GM12873 (cell line): ENCODE measurements at regions not wholly inside any gene's neighbourhood (a gene's known extent, or its start where the extent isn't known, plus 50 kb on each side); places are given as distances from the start of the nearest gene placed in this dataset.

Source experiments
- TF ChIP-seq, protein P1 (sequence below): IDR thresholded peaks from 2 replicates; pipeline ENCODE4 v1.5.1; 2012; ENCODE audit warnings: low read depth, mild to moderate bottlenecking, moderate library complexity, low read length, control low read depth; ENCODE audit not compliant: insufficient read depth; ENCODE audit errors: missing control alignments

DNA sequence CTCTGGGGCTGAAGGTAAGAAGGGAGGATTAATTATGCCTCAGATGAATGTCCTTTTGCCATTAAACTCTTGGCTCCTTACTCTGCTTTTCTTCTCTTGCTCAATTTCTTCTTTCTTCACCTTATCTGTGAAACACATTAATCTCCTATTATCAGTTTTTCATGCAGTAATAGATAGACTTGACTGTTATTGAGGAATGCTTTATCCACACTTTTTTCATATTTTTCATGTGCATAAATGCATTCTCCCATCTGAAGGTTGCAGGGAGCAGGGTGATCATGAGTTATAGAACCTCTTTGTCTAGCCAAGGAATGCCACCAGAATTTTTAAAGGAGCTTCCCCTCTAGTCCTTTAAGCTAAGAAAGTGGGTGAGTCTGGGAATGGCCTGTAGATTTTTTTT, 66.4 kb upstream of the CD180 start:
- TF ChIP-seq, protein P1, sequence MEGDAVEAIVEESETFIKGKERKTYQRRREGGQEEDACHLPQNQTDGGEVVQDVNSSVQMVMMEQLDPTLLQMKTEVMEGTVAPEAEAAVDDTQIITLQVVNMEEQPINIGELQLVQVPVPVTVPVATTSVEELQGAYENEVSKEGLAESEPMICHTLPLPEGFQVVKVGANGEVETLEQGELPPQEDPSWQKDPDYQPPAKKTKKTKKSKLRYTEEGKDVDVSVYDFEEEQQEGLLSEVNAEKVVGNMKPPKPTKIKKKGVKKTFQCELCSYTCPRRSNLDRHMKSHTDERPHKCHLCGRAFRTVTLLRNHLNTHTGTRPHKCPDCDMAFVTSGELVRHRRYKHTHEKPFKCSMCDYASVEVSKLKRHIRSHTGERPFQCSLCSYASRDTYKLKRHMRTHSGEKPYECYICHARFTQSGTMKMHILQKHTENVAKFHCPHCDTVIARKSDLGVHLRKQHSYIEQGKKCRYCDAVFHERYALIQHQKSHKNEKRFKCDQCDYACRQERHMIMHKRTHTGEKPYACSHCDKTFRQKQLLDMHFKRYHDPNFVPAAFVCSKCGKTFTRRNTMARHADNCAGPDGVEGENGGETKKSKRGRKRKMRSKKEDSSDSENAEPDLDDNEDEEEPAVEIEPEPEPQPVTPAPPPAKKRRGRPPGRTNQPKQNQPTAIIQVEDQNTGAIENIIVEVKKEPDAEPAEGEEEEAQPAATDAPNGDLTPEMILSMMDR: no peak

DNA sequence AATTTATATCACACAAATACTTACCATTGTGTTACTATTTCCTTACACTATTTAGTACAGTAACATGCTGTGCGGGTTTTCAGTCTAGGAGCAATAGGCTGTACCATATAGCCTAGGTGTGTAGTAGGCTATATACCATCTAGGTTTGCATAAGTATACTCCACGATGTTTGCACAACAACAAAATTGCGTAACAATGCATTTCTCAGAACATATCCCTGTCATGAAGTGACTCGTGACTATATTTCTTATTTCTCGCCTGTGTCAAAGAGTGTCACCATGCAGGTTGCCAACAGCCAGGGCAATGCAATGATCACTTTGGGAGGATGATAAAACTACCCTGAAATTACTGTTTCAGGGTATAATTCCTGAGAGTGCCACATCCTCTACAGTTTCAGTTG, 65.6 kb upstream of the CD180 start:
- TF ChIP-seq, protein P1: no peak

DNA sequence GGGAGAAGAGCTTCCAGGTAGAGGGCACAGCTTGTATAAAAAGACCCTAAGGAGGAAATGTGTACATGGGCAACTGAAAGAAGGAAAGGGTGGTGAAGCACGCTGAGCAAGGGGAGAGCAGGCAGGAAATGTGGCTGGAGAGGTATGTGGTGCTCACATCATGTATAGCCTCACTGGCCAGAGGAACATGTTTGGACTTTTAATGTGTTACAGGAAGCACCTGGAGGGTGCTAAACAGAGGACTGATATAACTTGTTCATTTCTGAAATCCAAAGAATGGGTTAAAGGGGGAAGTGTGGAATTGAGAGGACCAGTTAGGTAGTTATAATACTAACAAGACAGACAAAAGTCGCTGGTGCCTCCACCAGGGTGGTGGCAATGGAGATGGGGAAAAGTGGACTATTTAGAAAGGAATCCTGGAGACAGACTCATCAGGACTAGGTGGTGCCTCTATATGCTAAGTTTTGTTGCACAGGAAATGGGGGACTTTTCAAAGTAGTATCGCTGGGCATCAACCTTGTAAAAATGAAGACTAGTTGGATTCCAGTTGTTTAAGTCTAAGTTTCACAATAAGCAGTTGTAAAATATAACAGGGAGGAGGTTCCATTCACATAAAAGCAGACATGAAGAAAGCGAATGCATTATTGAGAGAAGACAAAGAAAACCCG, 63.1 kb upstream of the CD180 start:
- TF ChIP-seq, protein P1: no peak

DNA sequence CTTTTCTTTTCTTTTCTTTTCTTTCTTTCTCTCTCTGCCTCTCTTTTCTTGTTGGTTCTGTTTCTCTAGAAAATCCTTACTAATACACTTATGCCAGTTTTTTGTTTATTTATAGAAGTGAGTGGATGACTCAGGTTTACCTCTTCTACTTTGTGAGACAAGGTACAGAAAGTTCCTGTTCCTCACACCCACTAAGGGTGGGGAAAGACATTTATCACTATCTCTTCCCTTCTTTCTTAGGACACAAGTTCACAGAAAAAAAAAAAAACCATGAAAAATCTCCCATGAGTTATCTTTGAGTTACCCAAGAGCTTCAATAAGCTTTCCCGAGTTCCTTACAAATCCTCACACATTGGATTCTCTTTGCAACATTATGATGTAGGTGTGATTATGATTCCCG, 60.9 kb upstream of the CD180 start:
- TF ChIP-seq, protein P1: no peak

DNA sequence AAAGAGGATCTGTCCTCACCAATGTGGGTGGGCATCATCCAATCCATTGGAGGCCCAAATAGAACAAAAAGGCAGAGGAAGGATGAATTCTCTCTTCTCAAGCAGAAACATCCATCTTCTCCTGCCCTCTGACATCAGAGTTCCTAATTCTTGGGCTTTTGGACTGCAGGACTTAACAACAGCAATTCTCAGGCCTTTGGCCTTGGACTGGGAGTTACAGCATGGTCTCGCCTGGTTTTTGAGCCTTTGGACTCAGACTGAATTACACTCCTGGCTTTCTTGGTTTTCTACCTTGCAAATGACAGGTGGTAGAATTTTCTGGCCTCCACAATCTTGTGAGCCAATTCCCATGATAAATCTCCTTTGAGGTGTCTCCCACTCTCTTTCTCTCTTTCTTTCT, 60.5 kb upstream of the CD180 start:
- TF ChIP-seq, protein P1: no peak

DNA sequence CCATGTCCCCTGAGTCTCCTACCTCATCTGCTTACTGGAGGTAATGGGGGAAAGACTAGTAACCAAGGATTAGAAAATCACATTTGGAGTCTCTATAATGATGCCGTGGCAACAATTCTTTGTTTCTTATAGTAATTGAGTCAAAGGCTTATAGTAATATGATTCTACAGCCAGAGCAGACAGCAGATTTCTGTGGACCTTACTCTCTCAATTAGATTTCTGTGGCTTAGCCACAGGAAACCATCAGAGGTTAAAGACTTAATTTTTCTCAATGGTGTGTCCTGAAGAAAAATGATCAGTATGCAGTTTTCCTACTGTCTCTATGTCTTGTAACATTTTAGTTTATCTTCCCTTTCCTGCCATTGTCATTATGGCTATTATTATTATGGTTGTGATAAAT, 59.3 kb upstream of the CD180 start:
- TF ChIP-seq, protein P1: no peak

DNA sequence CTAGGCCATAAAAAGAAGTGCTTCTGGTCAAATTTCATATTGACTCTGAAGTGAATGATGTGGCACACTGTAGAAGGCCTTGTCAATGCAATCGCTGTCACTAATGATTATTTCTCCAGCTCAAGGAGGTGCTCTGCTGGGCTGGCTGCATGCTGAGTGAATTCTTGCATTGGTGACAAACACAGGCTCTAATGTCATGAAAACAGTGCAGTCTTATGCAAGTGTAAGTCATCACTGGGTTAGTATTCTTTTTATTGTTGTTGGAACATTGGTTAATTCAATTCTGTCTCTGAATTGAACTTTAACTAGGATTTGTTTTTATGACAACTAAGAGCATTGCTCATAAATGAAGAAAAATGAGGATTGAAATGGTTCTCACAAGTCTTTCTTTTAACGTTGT, 57.3 kb upstream of the CD180 start:
- TF ChIP-seq, protein P1: no peak
